MCF 10A (cell line): ENCODE measurements at regions not wholly inside any gene's neighbourhood (a gene's known extent, or its start where the extent isn't known, plus 50 kb on each side); places are given as distances from the start of the nearest gene placed in this dataset.
A peak's percentile ranks its signal among the peaks of the same experiment; 100 is the strongest.

Experiments used
- BruUV-seq: library from RNA; stranded (reverse); fragments of 400-500 nt; replicated peaks from 2 replicates; lab custom pipeline; 2021; lab: Mats Ljungman, UMichigan
- CTCF ChIA-PET: fragments of 300-600 bp; sonication (Branson Sonifier 250); formaldehyde crosslinking; extraction: SDS; loops from one replicate; lab custom pipeline; 2021; ENCODE audit warnings: antibody characterized with exemption, inconsistent platforms; lab: Yijun Ruan, JAX
- POLR2A ChIA-PET: fragments of 300-600, 350-650 bp; sonication (Branson Sonifier 250); formaldehyde crosslinking; extraction: SDS; loops from one replicate; lab custom pipeline; 2020; ENCODE audit warnings: antibody characterized with exemption, inconsistent platforms; lab: Yijun Ruan, JAX
- DNase-seq: peaks from one replicate; pipeline ENCODE4 v3.0.0-alpha.2; 2018; ENCODE audit not compliant: unreplicated experiment
- H3K27ac Mint-ChIP-seq: one replicate; pipeline ENCODE4 v1.8.0; 2022; ENCODE audit warnings: mild to moderate bottlenecking, low read depth, mixed read lengths; ENCODE audit not compliant: unreplicated experiment
- H3K27me3 Mint-ChIP-seq: one replicate; pipeline ENCODE4 v1.8.0; 2022; ENCODE audit warnings: mixed read lengths; ENCODE audit not compliant: insufficient read depth, unreplicated experiment
- H3K36me3 Mint-ChIP-seq: one replicate; pipeline ENCODE4 v1.8.0; 2022; ENCODE audit warnings: mild to moderate bottlenecking, moderate library complexity, mixed read lengths; ENCODE audit not compliant: insufficient read depth, unreplicated experiment
- H3K4me1 Mint-ChIP-seq: one replicate; pipeline ENCODE4 v1.8.0; 2022; ENCODE audit warnings: mixed read lengths; ENCODE audit not compliant: insufficient read depth, unreplicated experiment
- H3K4me3 Mint-ChIP-seq: one replicate; pipeline ENCODE4 v1.8.0; 2022; ENCODE audit warnings: mild to moderate bottlenecking, moderate library complexity, mixed read lengths; ENCODE audit not compliant: unreplicated experiment
- H3K9me3 Mint-ChIP-seq: one replicate; pipeline ENCODE4 v1.8.0; 2022; ENCODE audit warnings: mixed read lengths; ENCODE audit not compliant: unreplicated experiment
- intact Hi-C: fragments of 100-400 bp; cut with micrococcal nuclease; formaldehyde crosslinking; loops from 2 replicates; pipeline ENCODE4 v1.14.1; 2022
- TF ChIP-seq, protein P1 (sequence below): fragments of 200-600 bp; IDR thresholded peaks from one replicate; pipeline ENCODE4 v1.8.0; 2022; ENCODE audit warnings: antibody characterized with exemption, mild to moderate bottlenecking; ENCODE audit not compliant: unreplicated experiment

DNA sequence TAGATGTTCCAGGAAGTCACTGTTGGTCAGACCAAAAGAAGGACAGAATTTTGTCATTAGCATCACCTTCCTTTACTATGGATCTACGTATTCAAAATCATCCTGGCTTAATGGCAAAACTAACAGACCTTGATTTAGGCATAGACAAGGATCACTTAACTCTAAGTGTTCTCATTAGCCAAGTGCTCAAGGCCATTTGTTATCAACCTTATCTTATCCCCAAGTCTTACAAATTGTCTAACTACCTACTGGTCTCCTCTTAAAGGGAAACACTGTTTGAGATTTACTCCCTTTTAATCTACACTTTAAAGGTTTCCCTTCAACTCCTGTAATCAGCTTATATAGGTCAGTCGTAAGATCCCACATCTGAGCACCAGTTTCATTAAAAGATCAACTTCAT lies 1197.5 kb upstream of the C9orf72 start:
- no TSS peak for BruUV-seq
- CTCF ChIA-PET: interaction anchor here (0.5 to 0.7 kb wide), 2 partner anchors 196 to 443 kb away, joined by 3 read pairs; no protein-coding TSS in a partner anchor
- Mint-ChIP-seq H3K9me3 (no peaks in the 10 kb centered on the region), H3K4me3 (no peak overlapping the region), H3K36me3 (no peaks in the 10 kb centered on the region), H3K27ac (no peak overlapping the region), H3K4me1 (no peaks in the 10 kb centered on the region), H3K27me3 (no peaks in the 10 kb centered on the region)
- POLR2A ChIA-PET: interaction anchor here (0.8 kb wide), 1 partner anchor 96 kb away, joined by 3 read pairs; no protein-coding TSS in a partner anchor
- intact Hi-C loops: no loop called here
- no peak for DNase-seq
- TF ChIP-seq, protein P1, sequence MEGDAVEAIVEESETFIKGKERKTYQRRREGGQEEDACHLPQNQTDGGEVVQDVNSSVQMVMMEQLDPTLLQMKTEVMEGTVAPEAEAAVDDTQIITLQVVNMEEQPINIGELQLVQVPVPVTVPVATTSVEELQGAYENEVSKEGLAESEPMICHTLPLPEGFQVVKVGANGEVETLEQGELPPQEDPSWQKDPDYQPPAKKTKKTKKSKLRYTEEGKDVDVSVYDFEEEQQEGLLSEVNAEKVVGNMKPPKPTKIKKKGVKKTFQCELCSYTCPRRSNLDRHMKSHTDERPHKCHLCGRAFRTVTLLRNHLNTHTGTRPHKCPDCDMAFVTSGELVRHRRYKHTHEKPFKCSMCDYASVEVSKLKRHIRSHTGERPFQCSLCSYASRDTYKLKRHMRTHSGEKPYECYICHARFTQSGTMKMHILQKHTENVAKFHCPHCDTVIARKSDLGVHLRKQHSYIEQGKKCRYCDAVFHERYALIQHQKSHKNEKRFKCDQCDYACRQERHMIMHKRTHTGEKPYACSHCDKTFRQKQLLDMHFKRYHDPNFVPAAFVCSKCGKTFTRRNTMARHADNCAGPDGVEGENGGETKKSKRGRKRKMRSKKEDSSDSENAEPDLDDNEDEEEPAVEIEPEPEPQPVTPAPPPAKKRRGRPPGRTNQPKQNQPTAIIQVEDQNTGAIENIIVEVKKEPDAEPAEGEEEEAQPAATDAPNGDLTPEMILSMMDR: no peak

DNA sequence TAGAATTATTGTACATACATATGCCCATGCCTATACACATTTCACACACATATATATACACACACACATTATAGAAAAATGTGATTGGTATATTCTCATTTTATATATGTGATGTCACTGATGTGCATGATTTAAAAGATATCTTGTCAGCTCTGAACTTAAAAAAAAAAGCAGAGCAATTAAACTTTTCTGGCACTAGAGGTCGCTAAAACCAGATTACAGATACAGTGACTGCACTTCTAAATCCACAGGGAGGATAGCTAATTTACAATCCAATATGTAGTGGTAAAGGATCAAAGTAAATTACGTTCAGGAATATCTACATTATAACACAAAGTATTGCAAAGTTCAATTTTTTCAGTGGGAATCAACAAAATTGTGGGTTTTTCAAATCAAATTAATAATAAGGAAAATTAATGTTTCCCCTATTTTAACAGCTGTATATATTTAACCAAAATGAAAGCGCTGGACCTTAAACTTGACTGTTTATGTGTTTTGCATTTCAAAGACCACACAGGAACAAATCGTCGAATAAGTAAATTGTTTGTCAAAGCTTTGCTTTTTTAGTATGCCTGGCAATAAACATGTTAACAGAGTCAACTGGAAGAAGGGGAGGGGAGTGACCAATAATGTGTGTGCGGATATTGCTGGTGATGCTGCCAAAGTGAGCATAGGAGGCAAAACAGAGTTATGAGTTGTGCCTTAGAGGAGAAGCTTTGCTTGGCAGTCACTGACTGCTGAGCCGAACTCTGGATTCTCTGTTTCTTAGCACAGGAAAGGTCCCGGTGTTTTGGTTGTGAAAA lies 1201.4 kb upstream of the C9orf72 start:
- ChIA-PET CTCF (interaction anchor here (0.6 to 3.2 kb wide), 23 partner anchors 9 to 1449 kb away, joined by 3 to 34 read pairs (median 4); partner anchors contain the start of gene LINGO2), POLR2A (interaction anchor here (0.6 to 1.5 kb wide), 7 partner anchors 27 to 680 kb away, joined by 3 to 9 read pairs (median 3); partner anchors contain the start of gene LINGO2)
- Mint-ChIP-seq H3K27ac (no peak overlapping the region), H3K4me1 (peaks cover 6% of the 10 kb centered on the region), H3K36me3 (no peaks in the 10 kb centered on the region), H3K4me3 (no peak overlapping the region), H3K9me3 (no peaks in the 10 kb centered on the region), H3K27me3 (no peaks in the 10 kb centered on the region)
- intact Hi-C loops: loop anchor here (1.0 to 5.0 kb wide), 5 partner anchors 203 to 1047 kb away; no protein-coding TSS in a partner anchor
- BruUV-seq: no TSS peak
- TF ChIP-seq, protein P1: peak; percentile 61
- DNase-seq: peak; percentile 54

- BruUV-seq: no TSS peak
- intact Hi-C loops: loop anchor here (5.0 kb wide), 2 partner anchors 198 to 1052 kb away; no protein-coding TSS in a partner anchor
- ChIA-PET CTCF (interaction anchor here (0.6 to 1.2 kb wide), 2 partner anchors 433 to 683 kb away, joined by 4 read pairs; no protein-coding TSS in a partner anchor), POLR2A (interaction anchor here (1.0 to 2.0 kb wide), 3 partner anchors 13 to 434 kb away, joined by 3 to 7 read pairs (median 6); partner anchors contain the start of gene LINGO2)
- no peaks in the 10 kb centered on the region for H3K9me3 Mint-ChIP-seq
- TF ChIP-seq, protein P1: no peak
- H3K4me3 Mint-ChIP-seq: no peak overlapping the region
- H3K36me3 Mint-ChIP-seq: no peaks in the 10 kb centered on the region
- peak; percentile 69 for DNase-seq
- no peaks in the 10 kb centered on the region for H3K27me3 Mint-ChIP-seq
- peaks cover 16% of the 10 kb centered on the region for H3K4me1 Mint-ChIP-seq
- no peak overlapping the region for H3K27ac Mint-ChIP-seq
Measured at GRCh38 chr9:28779243-28779642, 1206.0 kb upstream of the C9orf72 start.

DNA sequence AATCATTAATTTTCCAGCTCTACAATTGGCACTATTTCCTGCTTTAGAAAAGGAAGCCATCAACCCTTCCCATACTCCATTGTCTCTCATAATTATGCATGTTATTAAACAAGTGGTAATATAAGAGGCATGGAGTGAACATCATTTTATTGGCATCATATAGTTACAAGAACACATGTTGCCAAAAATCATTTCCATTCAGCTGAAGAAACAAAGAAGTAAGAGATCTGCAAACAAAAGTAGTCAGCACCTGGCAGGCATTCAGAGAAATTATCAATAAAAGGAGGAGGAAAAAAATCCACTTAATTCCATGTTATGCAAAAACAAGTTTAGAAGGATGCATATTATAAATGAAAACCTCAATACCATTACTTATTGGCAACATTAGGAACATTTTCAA lies 1208.2 kb upstream of the C9orf72 start:
- no peak overlapping the region for H3K27ac Mint-ChIP-seq
- H3K27me3 Mint-ChIP-seq: no peaks in the 10 kb centered on the region
- TF ChIP-seq, protein P1: no peak
- no TSS peak for BruUV-seq
- peaks cover 16% of the 10 kb centered on the region for H3K4me1 Mint-ChIP-seq
- no peak for DNase-seq
- POLR2A ChIA-PET: no interaction called here
- H3K9me3 Mint-ChIP-seq: no peaks in the 10 kb centered on the region
- intact Hi-C loops: no loop called here
- CTCF ChIA-PET: interaction anchor here (1.0 kb wide), 1 partner anchor 431 kb away, joined by 3 read pairs; no protein-coding TSS in a partner anchor
- H3K4me3 Mint-ChIP-seq: no peak overlapping the region
- no peaks in the 10 kb centered on the region for H3K36me3 Mint-ChIP-seq
